SK-N-SH (cell line): ENCODE measurements at regions not wholly inside any gene's neighbourhood (a gene's known extent, or its start where the extent isn't known, plus 50 kb on each side); places are given as distances from the start of the nearest gene placed in this dataset.

Experiments
- CTCF ChIA-PET: fragments of 300-600, 350-600 bp; formaldehyde crosslinking; extraction: SDS; loops from one replicate; lab custom pipeline; 2021; lab: Yijun Ruan, JAX
- POLR2A ChIA-PET: fragments of 350-600 bp; sonication (Branson Sonifier 250); formaldehyde crosslinking; extraction: SDS; loops from one replicate; lab custom pipeline; 2020; ENCODE audit warnings: antibody characterized with exemption, inconsistent platforms; lab: Yijun Ruan, JAX
- DNase-seq: peaks from one replicate; pipeline ENCODE4 v3.0.0; 2012
- H2AFZ ChIP-seq: fragments of 200-600 bp; sonication (generic); 2 replicates; pipeline ENCODE4 v1.8.1; 2016; ENCODE audit warnings: antibody characterized with exemption, mild to moderate bottlenecking, low read depth
- H3F3A ChIP-seq: fragments of 200-600 bp; sonication (generic); replicated peaks from 2 replicates; pipeline ENCODE3; 2016; ENCODE audit warnings: antibody characterized with exemption, mild to moderate bottlenecking; ENCODE audit not compliant: insufficient read depth
- H3K27ac ChIP-seq, 2 experiments: fragments of 200-500 bp in 1 of 2; fragments of 200-600 bp in 1 of 2; sonication (Bioruptor generic) in 1 of 2; sonication (generic), shearing (Covaris generic) in 1 of 2; 2 replicates each; pipeline versions ENCODE4 v1.5.1 to v1.6.1; 2014 to 2016; ENCODE audit warnings: low read depth in 2 of 2, inconsistent platforms in 1 of 2, low read length in 1 of 2, mild to moderate bottlenecking in 1 of 2, mixed read lengths in 1 of 2
- H3K27me3 ChIP-seq: fragments of 200-600 bp; sonication (generic), shearing (Covaris generic); 2 replicates; pipeline ENCODE4 v1.6.1; 2016; ENCODE audit warnings: mixed run types; ENCODE audit not compliant: insufficient read depth
- H3K36me3 ChIP-seq, 2 experiments: fragments of 200-500 bp in 1 of 2; fragments of 200-600 bp in 1 of 2; sonication (Bioruptor generic) in 1 of 2; sonication (generic) in 1 of 2; replicated peaks in 1 of 2; 2 replicates each; pipeline versions ENCODE3 to v1.5.1; 2014 to 2016; ENCODE audit warnings: low read length in 1 of 2, mild to moderate bottlenecking in 1 of 2; ENCODE audit not compliant: insufficient read depth in 2 of 2, control insufficient read depth in 1 of 2
- H3K4me1 ChIP-seq, 2 experiments: fragments of 200-500 bp in 1 of 2; fragments of 200-600 bp in 1 of 2; sonication (Bioruptor generic) in 1 of 2; sonication (generic), shearing (Covaris generic) in 1 of 2; 2 replicates each; pipeline versions ENCODE4 v1.5.1 to v1.6.1; 2014 to 2016; ENCODE audit warnings: low read depth in 1 of 2, low read length in 1 of 2, mixed run types in 1 of 2; ENCODE audit not compliant: insufficient read depth in 2 of 2, control insufficient read depth in 1 of 2
- H3K4me2 ChIP-seq: fragments of 200-600 bp; sonication (generic), shearing (Covaris generic); 2 replicates; pipeline ENCODE4 v1.6.1; 2017; ENCODE audit warnings: mixed run types
- H3K4me3 ChIP-seq, 2 experiments: fragments of 200-500 bp in 1 of 2; fragments of 200-600 bp in 1 of 2; sonication (Bioruptor generic) in 1 of 2; sonication (generic), shearing (Covaris generic) in 1 of 2; 2 replicates each; pipeline versions ENCODE4 v1.5.1 to v1.8.1; 2014 to 2016; ENCODE audit warnings: low read depth in 2 of 2, inconsistent platforms in 1 of 2, low read length in 1 of 2, mild to moderate bottlenecking in 1 of 2, mixed read lengths in 1 of 2, moderate library complexity in 1 of 2
- H3K79me2 ChIP-seq: fragments of 200-600 bp; sonication (generic); 2 replicates; pipeline ENCODE4 v1.8.1; 2017; ENCODE audit warnings: mild to moderate bottlenecking; ENCODE audit not compliant: insufficient read depth
- H3K9ac ChIP-seq: fragments of 200-600 bp; sonication (generic); 2 replicates; pipeline ENCODE4 v1.6.1; 2017; ENCODE audit warnings: mixed run types
- H3K9me2 ChIP-seq: fragments of 200-600 bp; sonication (generic); 2 replicates; pipeline ENCODE4 v1.6.1; 2017; ENCODE audit warnings: mixed run types
- H3K9me3 ChIP-seq: fragments of 200-600 bp; sonication (generic); 2 replicates; pipeline ENCODE4 v1.6.1; 2017; ENCODE audit warnings: mixed run types, mild to moderate bottlenecking, moderate library complexity
- H4K20me1 ChIP-seq: fragments of 200-600 bp; sonication (generic); 2 replicates; pipeline ENCODE4 v1.6.1; 2017; ENCODE audit warnings: mild to moderate bottlenecking, mixed run types; ENCODE audit not compliant: insufficient read depth
- CHD2 ChIP-seq: fragments of 150-350 bp; IDR thresholded peaks from 2 replicates; pipeline ENCODE4 v1.6.1; 2018; ENCODE audit warnings: low read length; ENCODE audit not compliant: partially characterized antibody
- CTCF ChIP-seq: fragments of 200-600 bp; sonication (generic); IDR thresholded peaks from 2 replicates; pipeline ENCODE4 v1.6.1; 2017; ENCODE audit warnings: antibody characterized with exemption, mild to moderate bottlenecking, moderate library complexity
- FOXJ3 ChIP-seq: sonication (generic); formaldehyde crosslinking; IDR thresholded peaks from 2 replicates; pipeline ENCODE4 v1.5.1; 2020; ENCODE audit warnings: mild to moderate bottlenecking, missing genetic modification reagents
- FOXM1 ChIP-seq: IDR thresholded peaks from 2 replicates; pipeline ENCODE4 v1.4.0; 2012; ENCODE audit warnings: low read depth, mild to moderate bottlenecking
- MXI1 ChIP-seq: IDR thresholded peaks from 2 replicates; pipeline ENCODE4 v1.6.1; 2012; ENCODE audit warnings: mild to moderate bottlenecking, low read depth, low read length, improper control_type of control experiment
- NFIC ChIP-seq: IDR thresholded peaks from 2 replicates; pipeline ENCODE4 v1.4.0; 2012; ENCODE audit warnings: borderline replicate concordance
- NRF1 ChIP-seq: IDR thresholded peaks from 2 replicates; pipeline ENCODE4 v1.6.1; 2012; ENCODE audit warnings: low read depth, mild to moderate bottlenecking, low read length
- PBX3 ChIP-seq: IDR thresholded peaks from 2 replicates; pipeline ENCODE4; 2012
- POLR2AphosphoS5 ChIP-seq: IDR thresholded peaks from 2 replicates; pipeline ENCODE4 v1.6.1; 2012; ENCODE audit warnings: low read depth, low read length
- TEAD4 ChIP-seq: IDR thresholded peaks from 2 replicates; pipeline ENCODE4 v1.4.0; 2012; ENCODE audit warnings: mild to moderate bottlenecking, borderline replicate concordance; ENCODE audit not compliant: insufficient read depth
- USF1 ChIP-seq: IDR thresholded peaks from 2 replicates; pipeline ENCODE4 v1.4.0; 2012; ENCODE audit warnings: low read depth, borderline replicate concordance
- USF2 ChIP-seq: fragments of 150-350 bp; IDR thresholded peaks from 2 replicates; pipeline ENCODE4 v1.6.1; 2017; ENCODE audit warnings: antibody characterized with exemption, low read length, low read depth, borderline replicate concordance
- YY1 ChIP-seq: IDR thresholded peaks from 2 replicates; pipeline ENCODE4 v1.4.0; 2012; ENCODE audit warnings: low read depth, mild to moderate bottlenecking
- WGBS: methylation state at CpG from one replicate; pipeline ENCODE4 v1.1.6; 2017; ENCODE audit warnings: low lambda C conversion rate; 5-methylcytosine and 5-hydroxymethylcytosine counted together
- TF ChIP-seq, protein P1 (sequence below): IDR thresholded peaks from 2 replicates; pipeline ENCODE4 v1.6.1; 2012; ENCODE audit warnings: mild to moderate bottlenecking, low read depth, low read length, moderate library complexity
- TF ChIP-seq, protein P2 (sequence below): fragments of 150-350 bp; IDR thresholded peaks from 2 replicates; pipeline ENCODE4 v1.6.1; 2016; ENCODE audit warnings: mild to moderate bottlenecking, low read depth, low read length

DNA sequence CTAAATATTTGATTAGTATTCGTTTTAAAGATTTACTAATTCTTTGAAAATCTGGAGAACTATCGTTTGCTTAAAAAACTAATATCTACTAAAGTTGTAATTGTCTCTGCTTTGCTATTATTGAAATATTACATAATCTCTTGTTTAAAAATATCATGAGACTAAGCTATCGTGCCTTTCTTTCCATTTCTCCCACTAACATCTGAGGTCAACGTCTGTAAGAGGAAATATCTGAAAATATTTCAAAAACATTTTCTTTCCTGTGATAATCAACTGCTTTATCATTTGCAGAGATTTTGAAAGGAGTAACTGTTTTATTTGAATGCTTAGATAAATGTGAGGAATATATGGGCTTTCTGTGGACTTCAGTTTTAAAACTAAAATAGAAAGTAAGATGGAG is 694.1 kb downstream of the USP25 start:
- peak overlapping the region in 1 of 2 experiments; percentile 43; a peak in 1 of 4 replicates for H3K27ac ChIP-seq
- no peaks in the 10 kb centered on the region for H3K9me3 ChIP-seq
- no peak for DNase-seq
- peaks cover 0 to 3% of the 10 kb centered on the region in 2 experiments; a peak in 2 of 4 replicates for H3K4me1 ChIP-seq
- H4K20me1 ChIP-seq = no peaks in the 10 kb centered on the region
- H3F3A ChIP-seq = no peaks in the 10 kb centered on the region
- ChIA-PET POLR2A (no interaction called here), CTCF (interaction anchor here (1.0 kb wide), 1 partner anchor 846 kb away, joined by 4 read pairs; no protein-coding TSS in a partner anchor)
- H3K36me3 ChIP-seq = no peaks in the 10 kb centered on the region
- H3K79me2 ChIP-seq = no peaks in the 10 kb centered on the region
- no peak overlapping the region for H2AFZ ChIP-seq
- H3K9ac ChIP-seq = no peak overlapping the region
- H3K4me3 ChIP-seq = no peak overlapping the region; a peak in 1 of 4 replicates
- H3K27me3 ChIP-seq = no peaks in the 10 kb centered on the region
- H3K4me2 ChIP-seq = no peak overlapping the region
- TF ChIP-seq FOXM1 = no peak
- TF ChIP-seq CHD2 = no peak
- 17% methylated on average over 4 of the region's 4 CpGs for WGBS
- H3K9me2 ChIP-seq = no peaks in the 10 kb centered on the region

DNA sequence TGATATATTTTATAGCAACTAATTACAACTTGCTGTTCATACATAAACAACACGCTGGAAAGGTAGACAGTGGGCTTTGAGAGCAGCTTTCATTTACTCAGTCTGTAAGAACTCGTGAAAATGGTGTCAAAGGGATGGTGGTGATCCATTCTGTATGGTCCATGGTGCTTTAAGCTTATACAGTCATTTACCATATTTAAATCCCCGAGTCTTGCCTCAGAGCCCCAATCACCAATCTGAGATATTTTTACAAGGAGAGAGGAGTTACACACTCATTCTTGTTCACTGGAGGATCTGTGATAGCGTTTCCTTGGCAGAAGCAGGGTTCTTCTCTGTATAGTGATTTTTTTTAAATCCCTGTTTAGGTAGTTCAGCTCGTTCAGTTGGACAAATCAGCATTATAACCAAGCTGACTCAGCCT is 694.6 kb downstream of the USP25 start:
- Histone ChIP-seq H3K9me2 (no peaks in the 10 kb centered on the region), H3K4me1 (peaks cover 0 to 3% of the 10 kb centered on the region in 2 experiments; a peak in 2 of 4 replicates), H3F3A (no peaks in the 10 kb centered on the region), H4K20me1 (no peaks in the 10 kb centered on the region), H3K27me3 (no peaks in the 10 kb centered on the region), H3K9me3 (no peaks in the 10 kb centered on the region), H2AFZ (no peak overlapping the region), H3K27ac (no peak overlapping the region; a peak in 1 of 4 replicates), H3K4me3 (no peak overlapping the region), H3K36me3 (no peaks in the 10 kb centered on the region), H3K79me2 (no peaks in the 10 kb centered on the region), H3K4me2 (no peak overlapping the region), H3K9ac (no peak overlapping the region)
- peak; percentile 4 for DNase-seq
- ChIA-PET POLR2A (no interaction called here), CTCF (interaction anchor here (1.0 kb wide), 1 partner anchor 846 kb away, joined by 4 read pairs; no protein-coding TSS in a partner anchor)
- 18% methylated on average over 5 of the region's 5 CpGs for WGBS
- TF ChIP-seq FOXJ3 (CRISPR knock-in tag) (no peak), YY1 (no peak), CTCF (no peak), NFIC (no peak), USF2 (no peak), MXI1 (no peak), NRF1 (no peak), TEAD4 (no peak), POLR2AphosphoS5 (no peak), PBX3 (no peak), USF1 (no peak), FOXM1 (no peak)
- TF ChIP-seq, protein P1, sequence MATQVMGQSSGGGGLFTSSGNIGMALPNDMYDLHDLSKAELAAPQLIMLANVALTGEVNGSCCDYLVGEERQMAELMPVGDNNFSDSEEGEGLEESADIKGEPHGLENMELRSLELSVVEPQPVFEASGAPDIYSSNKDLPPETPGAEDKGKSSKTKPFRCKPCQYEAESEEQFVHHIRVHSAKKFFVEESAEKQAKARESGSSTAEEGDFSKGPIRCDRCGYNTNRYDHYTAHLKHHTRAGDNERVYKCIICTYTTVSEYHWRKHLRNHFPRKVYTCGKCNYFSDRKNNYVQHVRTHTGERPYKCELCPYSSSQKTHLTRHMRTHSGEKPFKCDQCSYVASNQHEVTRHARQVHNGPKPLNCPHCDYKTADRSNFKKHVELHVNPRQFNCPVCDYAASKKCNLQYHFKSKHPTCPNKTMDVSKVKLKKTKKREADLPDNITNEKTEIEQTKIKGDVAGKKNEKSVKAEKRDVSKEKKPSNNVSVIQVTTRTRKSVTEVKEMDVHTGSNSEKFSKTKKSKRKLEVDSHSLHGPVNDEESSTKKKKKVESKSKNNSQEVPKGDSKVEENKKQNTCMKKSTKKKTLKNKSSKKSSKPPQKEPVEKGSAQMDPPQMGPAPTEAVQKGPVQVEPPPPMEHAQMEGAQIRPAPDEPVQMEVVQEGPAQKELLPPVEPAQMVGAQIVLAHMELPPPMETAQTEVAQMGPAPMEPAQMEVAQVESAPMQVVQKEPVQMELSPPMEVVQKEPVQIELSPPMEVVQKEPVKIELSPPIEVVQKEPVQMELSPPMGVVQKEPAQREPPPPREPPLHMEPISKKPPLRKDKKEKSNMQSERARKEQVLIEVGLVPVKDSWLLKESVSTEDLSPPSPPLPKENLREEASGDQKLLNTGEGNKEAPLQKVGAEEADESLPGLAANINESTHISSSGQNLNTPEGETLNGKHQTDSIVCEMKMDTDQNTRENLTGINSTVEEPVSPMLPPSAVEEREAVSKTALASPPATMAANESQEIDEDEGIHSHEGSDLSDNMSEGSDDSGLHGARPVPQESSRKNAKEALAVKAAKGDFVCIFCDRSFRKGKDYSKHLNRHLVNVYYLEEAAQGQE = no peak
- TF ChIP-seq, protein P2, sequence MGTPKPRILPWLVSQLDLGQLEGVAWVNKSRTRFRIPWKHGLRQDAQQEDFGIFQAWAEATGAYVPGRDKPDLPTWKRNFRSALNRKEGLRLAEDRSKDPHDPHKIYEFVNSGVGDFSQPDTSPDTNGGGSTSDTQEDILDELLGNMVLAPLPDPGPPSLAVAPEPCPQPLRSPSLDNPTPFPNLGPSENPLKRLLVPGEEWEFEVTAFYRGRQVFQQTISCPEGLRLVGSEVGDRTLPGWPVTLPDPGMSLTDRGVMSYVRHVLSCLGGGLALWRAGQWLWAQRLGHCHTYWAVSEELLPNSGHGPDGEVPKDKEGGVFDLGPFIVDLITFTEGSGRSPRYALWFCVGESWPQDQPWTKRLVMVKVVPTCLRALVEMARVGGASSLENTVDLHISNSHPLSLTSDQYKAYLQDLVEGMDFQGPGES = no peak
